HL-60 (cell line): ENCODE measurements at regions not wholly inside any gene's neighbourhood (a gene's known extent, or its start where the extent isn't known, plus 50 kb on each side); places are given as distances from the start of the nearest gene placed in this dataset.

Experiments
- DNase-seq, 2 experiments: peaks; one replicate each; pipeline ENCODE4 v3.0.0-alpha.2; 2010 to 2020; ENCODE audit warnings: low read depth in 1 of 2, low spot score in 1 of 2
- H3K27ac ChIP-seq: fragments of 250-450 bp; sonication (Bioruptor Pico); replicated peaks from 2 replicates; pipeline ENCODE4 v1.5.1; 2020; ENCODE audit warnings: mild to moderate bottlenecking, moderate library complexity
- H3K27me3 ChIP-seq: fragments of 250-450 bp; sonication (Bioruptor Pico); 2 replicates; pipeline ENCODE4 v1.5.1; 2021; ENCODE audit warnings: mild to moderate bottlenecking, moderate library complexity; ENCODE audit not compliant: insufficient read depth, poor library complexity, severe bottlenecking
- H3K4me3 ChIP-seq: replicated peaks from 2 replicates; pipeline ENCODE4 v1.5.1; 2011; ENCODE audit warnings: mild to moderate bottlenecking, control low read depth, low read length; ENCODE audit not compliant: insufficient read depth
- CTCF ChIP-seq: IDR thresholded peaks from one replicate; pipeline ENCODE4 v1.5.1; 2011; ENCODE audit warnings: low read length, control low read depth, inconsistent platforms; ENCODE audit not compliant: insufficient read depth
- GABPA ChIP-seq: IDR thresholded peaks from 2 replicates; pipeline ENCODE4 v1.6.1; 2012; ENCODE audit warnings: low read depth
- POLR2AphosphoS5 ChIP-seq: IDR thresholded peaks from 2 replicates; pipeline ENCODE4 v1.6.1; 2012; ENCODE audit warnings: low read depth
- SPI1 ChIP-seq: IDR thresholded peaks from 2 replicates; pipeline ENCODE4 v1.6.1; 2012; ENCODE audit warnings: low read depth, mild to moderate bottlenecking, borderline replicate concordance
- TF ChIP-seq, protein P1 (sequence below): IDR thresholded peaks from 2 replicates; pipeline ENCODE4 v1.6.1; 2012; ENCODE audit warnings: low read depth; ENCODE audit not compliant: insufficient replicate concordance

- no peak for DNase-seq
- no peak for TF ChIP-seq CTCF
- TF ChIP-seq GABPA = no peak
- H3K27me3 ChIP-seq = no peaks in the 10 kb centered on the region
These were observed 94.7 kb upstream of the BCL2L14 start for GRCh38 chr12:11976005-11976404.

GRCh38 chr12:11978726-11979384, 91.9 kb upstream of the BCL2L14 start:
- H3K4me3 ChIP-seq = no peak overlapping the region
- no peak overlapping the region for H3K27ac ChIP-seq
- DNase-seq = no peak
- TF ChIP-seq, protein P1, sequence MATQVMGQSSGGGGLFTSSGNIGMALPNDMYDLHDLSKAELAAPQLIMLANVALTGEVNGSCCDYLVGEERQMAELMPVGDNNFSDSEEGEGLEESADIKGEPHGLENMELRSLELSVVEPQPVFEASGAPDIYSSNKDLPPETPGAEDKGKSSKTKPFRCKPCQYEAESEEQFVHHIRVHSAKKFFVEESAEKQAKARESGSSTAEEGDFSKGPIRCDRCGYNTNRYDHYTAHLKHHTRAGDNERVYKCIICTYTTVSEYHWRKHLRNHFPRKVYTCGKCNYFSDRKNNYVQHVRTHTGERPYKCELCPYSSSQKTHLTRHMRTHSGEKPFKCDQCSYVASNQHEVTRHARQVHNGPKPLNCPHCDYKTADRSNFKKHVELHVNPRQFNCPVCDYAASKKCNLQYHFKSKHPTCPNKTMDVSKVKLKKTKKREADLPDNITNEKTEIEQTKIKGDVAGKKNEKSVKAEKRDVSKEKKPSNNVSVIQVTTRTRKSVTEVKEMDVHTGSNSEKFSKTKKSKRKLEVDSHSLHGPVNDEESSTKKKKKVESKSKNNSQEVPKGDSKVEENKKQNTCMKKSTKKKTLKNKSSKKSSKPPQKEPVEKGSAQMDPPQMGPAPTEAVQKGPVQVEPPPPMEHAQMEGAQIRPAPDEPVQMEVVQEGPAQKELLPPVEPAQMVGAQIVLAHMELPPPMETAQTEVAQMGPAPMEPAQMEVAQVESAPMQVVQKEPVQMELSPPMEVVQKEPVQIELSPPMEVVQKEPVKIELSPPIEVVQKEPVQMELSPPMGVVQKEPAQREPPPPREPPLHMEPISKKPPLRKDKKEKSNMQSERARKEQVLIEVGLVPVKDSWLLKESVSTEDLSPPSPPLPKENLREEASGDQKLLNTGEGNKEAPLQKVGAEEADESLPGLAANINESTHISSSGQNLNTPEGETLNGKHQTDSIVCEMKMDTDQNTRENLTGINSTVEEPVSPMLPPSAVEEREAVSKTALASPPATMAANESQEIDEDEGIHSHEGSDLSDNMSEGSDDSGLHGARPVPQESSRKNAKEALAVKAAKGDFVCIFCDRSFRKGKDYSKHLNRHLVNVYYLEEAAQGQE = no peak
- TF ChIP-seq SPI1 = no peak
- TF ChIP-seq GABPA = no peak
- TF ChIP-seq POLR2AphosphoS5 = no peak
- TF ChIP-seq CTCF = no peak
- no peaks in the 10 kb centered on the region for H3K27me3 ChIP-seq

More at GRCh38 chr12:11976005-11976404, 94.7 kb upstream of the BCL2L14 start:
- Histone ChIP-seq H3K4me3 (no peak overlapping the region), H3K27ac (no peak overlapping the region)

- Histone ChIP-seq H3K27me3 (no peaks in the 10 kb centered on the region), H3K27ac (no peak overlapping the region), H3K4me3 (no peak overlapping the region)
- TF ChIP-seq POLR2AphosphoS5 (no peak), GABPA (no peak), SPI1 (no peak), CTCF (no peak)
- TF ChIP-seq, protein P1 = no peak
- DNase-seq = no peak
These were observed 90.6 kb upstream of the BCL2L14 start for GRCh38 chr12:11980115-11980514.

DNA sequence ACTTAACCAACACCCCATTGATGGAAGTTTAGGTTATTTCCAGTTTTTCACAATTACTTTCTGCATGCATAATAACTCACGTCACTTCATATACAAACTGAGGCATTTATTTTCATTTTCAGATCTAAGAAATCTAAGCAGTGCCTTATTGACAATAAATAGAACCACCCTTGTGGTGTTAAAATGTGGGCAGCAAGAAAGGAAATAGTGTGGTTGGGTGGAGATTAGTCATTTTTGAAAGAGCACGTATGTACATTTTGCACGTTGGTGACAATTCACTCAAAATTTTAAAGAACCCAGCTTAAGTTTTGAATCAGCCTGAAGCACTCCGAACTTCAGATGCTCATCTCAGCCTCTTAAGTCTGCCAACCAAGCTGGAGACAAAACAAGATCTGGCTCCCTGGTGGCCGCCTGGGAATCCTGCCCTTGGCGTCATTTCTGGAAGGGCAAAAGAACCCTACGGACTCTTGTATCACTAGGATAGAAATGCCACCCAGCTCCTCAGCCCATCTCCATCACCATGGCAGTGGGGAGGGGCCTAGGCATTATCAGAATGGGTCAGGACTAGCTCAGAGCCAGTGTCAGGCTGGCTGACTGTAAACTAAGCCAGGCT, 89.5 kb upstream of the BCL2L14 start:
- Histone ChIP-seq H3K27me3 (no peaks in the 10 kb centered on the region), H3K4me3 (no peak overlapping the region), H3K27ac (no peak overlapping the region)
- TF ChIP-seq, protein P1 = no peak
- no peak for TF ChIP-seq POLR2AphosphoS5
- no peak for TF ChIP-seq GABPA
- no peak for TF ChIP-seq SPI1
- no peak for TF ChIP-seq CTCF
- no peak for DNase-seq
